Activated T-cell treated with anti-CD3 and anti-CD28 coated beads for 4 hours (primary cell): ENCODE measurements at regions not wholly inside any gene's neighbourhood (a gene's known extent, or its start where the extent isn't known, plus 50 kb on each side); places are given as distances from the start of the nearest gene placed in this dataset.
"Not testable (repeated sequence)": the region's sequence is repeated elsewhere in the genome, so short reads cannot be mapped to it uniquely, and the experiment has no call there.

Experiments
- DNase-seq: peaks from one replicate; pipeline ENCODE4 v3.0.0-alpha.2; 2020

DNA sequence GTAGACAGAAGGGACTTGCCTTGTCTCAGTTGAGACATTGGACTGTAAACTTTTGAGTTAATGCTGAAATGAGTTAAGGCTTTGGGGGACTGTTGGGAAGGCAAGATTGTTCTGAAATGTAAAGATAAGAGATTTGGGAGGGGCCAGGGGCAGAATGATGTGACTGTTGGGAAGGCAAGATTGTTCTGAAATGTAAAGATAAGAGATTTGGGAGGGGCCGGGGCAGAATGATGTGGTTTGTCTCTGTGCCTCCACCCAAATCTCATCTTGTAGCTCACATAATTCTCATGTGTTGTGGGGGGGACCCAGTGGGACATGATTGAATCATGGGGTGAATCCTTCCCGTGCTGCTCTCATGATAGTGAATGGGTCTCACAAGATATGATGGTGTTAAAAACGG, 1217.1 kb downstream of the GALC start:
- not testable (repeated sequence) for DNase-seq

DNA sequence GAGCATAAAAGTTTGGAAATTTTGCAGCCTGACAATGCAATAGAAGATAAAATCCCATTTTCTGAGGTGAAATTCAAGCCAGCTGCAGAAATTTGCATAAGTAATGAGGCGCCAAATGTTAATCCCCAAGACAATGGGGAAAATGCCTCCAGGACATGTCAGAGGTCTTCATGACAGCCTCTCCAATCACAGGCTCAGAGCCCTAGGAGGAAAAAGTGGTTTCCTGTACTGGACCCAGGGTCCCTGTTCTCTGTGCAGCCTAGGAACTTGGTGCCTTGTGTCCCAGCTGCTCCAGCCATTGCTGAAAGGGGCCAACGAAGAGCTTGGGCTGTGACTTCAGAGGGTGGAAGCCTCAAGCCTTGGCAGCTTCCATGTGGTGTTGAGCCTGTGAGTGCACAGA, 1218.1 kb downstream of the GALC start:
- DNase-seq, result no peak

DNA sequence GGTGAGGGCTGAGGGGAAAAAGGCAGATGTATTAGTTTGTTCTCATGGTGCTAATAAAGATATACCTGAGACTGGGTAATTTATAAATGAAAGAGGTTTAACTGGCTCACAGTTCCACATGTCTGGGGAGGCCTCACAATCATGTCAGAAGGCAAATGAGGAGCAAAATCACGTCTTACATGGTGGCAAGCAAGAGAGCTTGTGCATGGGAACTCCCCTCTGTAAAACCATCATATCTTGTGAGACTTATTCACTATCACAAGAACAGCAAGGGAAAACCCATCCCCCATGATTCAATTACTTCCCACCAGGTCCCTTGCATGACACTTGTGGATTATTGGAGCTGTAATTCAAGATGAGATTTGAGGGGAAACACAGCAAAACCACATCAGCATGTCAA, 1220.9 kb downstream of the GALC start:
- DNase-seq, result no peak

DNA sequence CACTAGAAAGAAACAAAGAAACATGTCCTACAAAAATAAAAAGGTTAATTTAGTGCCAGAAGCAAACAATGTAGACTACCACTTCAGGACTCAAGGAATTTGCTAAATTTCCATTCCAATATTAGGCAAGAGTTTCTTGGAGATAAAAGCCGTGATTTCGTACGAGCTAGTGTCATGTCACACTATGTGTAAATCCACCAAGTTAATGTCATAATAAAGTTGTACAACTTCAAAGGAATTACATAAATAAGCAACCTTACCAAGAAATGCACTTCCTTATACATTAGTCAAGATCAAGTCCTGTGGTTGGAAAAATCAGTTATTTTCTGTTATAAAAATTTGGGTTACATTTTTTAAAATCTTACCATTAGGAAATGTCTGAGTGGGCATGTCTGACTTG, 1222.8 kb downstream of the GALC start:
- DNase-seq, result no peak

DNA sequence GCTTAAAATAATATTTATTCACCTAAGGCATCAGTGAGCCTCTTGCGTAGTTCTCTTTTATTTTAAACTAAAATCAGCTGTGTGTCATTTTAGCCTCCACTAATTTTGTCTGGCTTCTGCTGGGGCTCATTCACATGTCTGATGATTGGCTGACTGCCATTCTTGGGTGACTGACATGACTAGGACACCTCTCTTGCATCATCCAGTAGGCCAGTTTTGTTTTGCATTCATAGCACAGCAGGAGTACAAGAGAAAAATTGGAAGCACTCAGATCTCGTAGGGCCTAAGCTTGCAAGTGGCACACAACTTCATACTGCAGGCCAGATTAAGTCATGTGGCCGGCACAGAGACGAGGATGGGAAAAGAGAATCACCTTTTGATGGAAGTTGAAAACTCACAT, 1226.5 kb downstream of the GALC start:
- no peak for DNase-seq

DNA sequence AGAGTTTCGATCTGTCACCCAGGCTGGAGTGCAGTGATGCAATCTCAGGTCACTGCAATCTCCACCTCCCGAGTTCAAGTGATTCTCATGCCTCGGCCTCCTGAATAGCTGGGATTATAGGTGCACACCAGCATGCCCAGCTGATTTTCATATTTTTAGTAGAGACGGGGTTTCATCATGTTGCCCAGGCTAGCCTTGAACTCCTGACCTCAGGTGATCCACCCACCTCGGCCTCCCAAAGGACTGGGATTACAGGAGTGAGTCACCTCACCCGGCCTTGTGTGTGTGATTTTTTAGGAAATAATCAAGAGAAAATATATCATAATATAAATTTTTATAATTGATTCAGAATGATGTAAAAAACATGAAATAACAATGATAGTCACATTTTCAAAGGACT, 1231.4 kb downstream of the GALC start:
- no peak for DNase-seq

DNA sequence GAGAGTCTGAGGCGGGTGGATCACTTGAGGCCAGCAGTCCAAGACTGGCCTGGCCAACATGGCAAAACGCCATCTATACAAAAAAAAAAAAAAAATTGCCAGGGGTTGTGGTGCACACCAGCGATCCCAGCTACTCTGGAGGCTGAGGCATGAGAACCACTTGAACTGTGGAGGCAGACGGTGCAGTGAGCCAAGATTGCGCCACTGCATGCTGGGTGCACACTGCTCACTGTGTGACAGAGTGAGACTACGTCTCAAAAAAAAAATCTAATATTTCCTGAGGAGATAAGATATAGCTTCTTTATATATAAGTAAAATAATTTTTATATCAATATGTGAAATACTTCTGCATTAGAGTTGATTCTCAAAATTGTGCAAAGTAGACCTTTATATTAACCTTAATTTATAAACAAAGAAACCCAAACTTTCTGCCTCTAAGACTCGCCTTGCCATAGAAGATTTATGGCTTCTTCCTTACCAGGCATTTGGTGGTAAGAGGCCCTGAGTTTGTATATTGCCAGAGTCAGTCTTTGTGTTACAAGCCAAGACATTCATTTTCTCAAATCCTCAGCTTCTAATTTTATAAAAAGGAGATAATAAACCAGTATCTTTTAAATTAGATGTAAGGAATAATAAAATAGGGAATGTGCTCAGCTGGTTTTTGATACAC, 1226.7 kb downstream of the FLRT2 start:
- no peak for DNase-seq

DNA sequence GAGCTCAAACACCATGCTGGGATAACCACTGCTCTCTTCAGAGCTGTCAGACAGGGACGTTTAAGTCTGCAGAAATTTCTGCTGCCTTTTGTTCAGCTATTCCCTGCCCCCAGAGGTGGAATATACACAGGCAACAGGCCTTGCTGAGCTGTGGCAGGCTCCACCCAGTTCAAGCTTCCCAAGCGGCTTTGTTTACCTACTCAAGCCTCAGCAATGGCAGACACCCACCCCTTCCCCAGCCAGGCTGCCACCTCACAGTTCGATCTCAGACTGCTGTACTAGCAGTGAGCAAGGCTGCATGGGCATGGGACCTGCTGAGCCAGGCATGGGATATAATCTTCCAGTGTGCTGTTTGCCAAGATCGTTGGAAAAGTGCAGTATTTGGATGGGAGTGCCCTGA, 1220.5 kb downstream of the FLRT2 start:
- DNase-seq, result not testable (repeated sequence)

DNA sequence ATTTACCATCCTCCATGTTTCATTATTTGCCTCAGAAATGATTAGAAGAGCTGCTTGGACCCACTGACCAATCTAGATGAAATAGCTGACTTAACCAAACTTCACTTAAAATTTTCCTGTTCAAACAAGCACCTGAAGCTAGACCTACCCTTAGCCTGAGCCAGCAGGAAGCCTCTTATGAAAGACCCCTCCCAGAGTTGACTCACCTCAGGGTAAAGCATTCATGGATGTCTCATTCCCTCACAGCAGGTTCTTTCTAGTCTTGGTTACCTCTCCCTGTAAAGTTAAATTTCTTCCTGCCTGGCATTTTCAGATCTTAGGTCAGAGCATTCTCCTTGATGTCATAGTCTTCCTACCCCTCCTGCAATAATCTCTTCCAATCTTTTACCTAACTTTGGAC, 1209.8 kb downstream of the FLRT2 start:
- DNase-seq, result no peak

DNA sequence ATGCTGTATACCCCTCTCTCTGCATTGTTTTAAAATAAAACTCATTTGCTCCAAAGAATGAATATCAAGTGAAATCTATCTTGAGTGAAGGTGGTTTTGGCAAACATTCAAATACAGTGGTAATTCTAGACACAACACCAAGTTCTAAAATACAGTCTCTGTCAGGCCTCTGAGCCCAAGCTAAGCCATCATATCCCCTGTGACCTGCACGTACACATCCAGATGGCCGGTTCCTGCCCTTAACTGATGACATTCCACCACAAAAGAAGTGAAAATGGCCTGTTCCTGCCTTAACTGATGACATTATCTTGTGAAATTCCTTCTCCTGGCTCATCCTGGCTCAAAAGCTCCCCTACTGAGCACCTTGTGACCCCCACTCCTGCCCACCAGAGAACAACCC, 1201.5 kb downstream of the FLRT2 start:
- DNase-seq, result not testable (repeated sequence)

DNA sequence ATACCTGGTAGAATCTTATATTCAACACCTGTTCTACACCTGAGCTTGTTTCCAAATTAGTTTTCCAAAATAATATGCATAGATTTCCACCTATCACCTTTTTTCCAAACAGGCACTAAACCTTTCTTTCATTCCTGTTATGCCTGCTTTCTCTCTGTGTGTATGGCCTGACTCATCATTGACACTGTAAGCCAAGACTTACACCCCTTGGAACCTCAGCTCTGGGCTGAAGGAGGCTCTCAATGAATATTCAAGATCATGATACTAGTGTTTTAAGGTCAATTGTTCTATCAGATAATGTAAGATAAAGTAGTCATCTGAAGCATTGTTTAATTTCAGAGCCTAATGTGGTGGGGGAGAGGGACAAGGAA, 1193.3 kb downstream of the FLRT2 start:
- no peak for DNase-seq

DNA sequence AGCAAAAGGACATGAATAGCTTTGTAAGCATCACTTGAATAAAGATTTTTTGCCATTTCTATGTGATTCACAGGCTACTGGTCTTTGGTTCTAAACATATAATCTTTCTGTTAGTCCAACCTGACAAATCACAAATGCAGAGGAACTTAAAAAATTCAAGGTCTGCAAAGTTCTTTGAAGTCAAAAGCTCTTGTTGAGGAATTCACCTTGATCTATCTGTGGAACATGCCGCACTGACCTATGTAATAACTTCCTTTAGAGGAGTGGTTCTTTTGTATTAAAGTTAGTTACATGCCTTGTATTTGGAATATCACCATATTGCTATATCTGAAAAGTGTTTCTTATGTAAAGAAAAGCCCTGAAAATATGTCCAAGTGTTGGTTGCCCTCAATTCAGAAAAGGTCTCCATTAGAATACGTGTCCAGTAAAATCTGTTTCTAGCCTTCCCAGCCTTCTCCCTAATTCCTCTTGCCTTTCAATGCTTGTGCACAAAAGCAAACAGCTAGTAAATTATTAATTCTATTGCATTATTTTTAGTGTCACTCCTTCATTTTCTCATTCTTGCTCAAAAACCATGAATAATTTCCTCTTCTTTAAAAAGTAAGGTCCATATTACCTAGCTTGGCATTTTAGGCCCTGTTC, 1192.8 kb downstream of the FLRT2 start:
- DNase-seq, result no peak

DNA sequence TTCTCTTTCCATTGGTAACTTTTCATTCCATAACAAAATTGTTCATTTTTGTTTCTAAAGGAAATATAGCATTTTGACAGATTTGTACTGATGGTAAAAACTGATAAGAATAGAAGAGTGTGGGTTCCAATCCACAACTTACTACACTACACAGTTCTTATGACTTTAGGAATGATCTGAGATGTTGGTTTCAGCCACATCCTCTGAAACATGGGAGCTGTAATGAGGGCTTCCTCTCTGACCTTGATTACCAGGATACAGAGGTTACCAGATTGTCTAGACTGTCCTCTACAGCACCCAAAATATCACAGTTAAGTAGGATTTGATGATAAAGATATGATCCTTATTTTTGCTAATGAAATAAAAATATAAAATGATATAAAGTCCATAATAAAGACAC, 1184.6 kb downstream of the FLRT2 start:
- DNase-seq, result no peak

DNA sequence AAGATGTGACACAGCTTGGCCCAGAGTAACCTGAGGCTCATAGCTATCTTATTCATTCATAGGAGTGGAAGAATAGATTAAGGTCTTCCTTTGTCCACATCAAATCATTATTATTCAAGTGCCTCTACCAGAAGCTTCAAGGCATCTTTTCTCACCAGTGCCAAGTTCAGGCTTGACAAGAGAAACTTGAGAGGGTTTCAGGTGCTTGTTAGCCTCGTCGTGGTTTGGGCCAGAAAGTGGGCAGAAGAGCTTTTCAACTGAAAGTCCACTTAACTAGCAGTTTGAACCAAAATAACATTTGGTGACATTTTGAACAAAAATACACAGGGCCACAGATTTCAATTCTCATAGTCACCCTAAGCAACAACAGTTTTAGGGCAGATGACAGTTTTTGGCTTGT, 1184.2 kb downstream of the FLRT2 start:
- no peak for DNase-seq

DNA sequence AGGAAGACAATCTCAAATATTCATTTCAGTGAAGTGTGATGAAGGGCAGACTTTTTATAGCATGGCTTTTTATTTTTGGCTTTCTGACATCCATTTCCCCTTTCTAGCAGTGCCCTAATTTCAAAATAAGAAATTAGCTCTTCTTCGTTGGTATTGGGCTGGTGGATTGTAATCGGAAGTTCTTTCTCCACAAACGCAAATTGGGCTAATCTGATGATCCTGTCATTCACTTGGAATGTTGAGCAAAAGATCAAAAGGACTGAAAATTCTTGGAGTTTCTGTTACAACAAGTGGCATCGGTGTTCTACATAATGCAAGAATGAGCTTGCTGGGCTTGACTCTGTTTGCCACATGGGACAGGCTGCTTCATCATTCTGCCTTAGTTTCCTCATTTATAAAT, 1182.8 kb downstream of the FLRT2 start:
- no peak for DNase-seq

DNA sequence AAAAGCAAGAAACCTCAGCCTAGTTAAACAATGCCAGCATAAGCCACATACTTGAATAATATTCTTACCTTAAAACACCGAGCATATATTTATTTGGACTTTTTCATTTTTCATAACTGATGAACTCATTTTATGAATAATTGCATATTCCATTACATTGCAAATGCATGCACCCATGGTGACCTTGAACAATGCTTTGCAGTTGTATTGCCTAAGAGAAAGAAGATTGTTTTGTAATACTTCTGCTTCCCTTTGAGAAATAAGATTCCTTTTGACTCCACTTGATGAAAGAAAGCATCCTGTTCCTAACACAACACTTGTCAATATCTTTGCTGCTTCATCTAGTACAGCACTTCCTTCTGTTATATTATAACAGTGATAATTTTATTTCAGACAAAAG, 1182.2 kb downstream of the FLRT2 start:
- no peak for DNase-seq

DNA sequence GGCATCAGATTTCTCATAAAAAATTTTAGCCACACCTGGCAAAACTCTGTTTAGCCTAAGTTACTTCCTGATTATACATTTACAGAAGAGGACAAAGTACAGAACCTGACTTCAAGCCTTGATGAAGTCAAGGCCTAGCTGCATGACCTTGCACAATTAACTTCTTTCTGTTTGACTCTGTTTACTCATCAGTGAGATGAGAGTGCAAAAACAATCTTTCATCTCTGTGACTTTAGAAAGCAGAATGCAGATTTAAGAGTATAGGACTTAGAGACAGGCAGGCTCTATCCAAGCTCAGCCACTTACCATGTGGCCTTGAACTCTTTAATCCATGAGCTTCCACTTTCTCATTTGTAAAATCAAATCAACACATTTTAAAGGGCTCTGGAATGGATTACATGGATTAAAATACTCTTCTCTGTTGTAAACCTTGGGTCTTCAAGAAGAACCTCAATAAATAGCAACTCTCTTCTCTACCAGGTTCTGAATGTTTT, 1178.9 kb downstream of the FLRT2 start:
- DNase-seq, result no peak

DNA sequence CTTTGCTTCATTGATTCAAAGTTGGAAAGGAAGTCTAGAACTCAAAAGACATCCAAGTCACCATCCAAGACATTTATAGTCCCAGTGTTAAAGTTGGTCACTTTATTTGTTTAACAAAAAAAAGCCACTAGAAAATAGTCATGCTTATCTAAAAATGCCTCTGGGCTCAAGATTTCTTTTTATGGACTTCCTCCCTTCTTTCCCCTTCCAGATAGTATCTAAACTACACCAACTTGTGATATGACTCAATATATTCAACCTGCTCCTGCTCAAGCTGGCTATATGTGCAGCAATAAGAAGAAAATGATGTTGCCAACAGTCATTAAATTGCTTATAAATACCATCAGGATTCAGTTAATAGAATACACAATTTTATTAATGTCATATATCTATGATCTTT, 1177.1 kb downstream of the FLRT2 start:
- DNase-seq, result no peak

DNA sequence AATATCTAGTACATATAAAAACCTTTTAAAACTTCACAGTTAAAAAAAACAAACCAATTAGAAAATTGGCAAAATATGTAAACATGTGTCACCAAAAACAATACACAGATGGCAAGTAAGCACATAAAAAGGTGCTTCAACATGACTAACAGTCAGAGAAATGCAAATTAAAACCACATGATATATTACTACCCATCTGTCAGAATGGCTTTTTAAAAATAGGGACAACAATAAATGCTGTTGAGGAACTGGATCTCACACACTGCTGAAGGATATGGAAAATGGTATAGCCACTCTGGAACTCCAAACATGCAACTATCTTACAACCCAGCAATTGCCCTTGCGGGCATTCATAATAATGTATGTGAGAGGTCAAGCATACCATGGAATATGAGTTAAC, 1153.6 kb downstream of the FLRT2 start:
- no peak for DNase-seq

DNA sequence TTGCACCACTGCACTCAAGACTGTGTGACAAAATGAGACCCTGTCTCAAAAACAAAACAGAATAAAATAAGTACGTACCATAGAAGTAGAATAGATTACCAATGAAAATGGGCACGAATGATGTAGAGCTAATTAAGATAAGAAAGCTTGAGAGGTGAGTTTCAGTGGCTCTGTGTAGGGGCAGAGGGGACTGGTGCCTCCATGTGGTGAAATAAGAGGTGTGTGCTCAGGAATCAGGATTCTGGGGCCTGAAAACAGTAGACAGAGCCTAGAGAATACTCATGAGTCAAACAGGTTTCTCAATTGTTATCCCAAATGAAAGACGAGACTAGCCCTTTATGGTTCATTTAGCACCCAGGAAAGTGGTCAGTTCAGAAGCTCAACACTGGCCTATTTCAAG, 1145.1 kb downstream of the FLRT2 start:
- no peak for DNase-seq

DNA sequence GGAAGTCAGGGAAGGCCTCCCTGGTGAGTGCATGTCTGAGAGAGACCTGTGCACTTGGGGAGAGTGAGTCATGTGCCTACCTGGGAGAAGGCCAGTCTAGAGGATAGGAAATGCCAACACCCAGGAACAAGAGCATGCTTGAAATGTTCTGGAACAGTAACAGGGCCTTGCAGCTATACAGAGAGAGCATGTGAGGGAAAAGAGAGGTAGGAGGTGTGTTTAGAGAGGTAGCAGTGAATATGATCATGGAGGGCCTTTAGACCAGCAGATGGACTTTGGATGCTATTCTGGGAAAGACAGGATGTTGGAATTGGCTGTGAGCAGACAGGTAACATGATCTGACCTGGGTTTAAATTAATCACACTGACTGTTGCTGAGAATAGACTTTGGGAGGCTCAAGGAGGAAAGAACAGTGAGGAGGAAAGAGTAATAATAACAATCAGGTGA, 1143.6 kb downstream of the FLRT2 start:
- no peak for DNase-seq

DNA sequence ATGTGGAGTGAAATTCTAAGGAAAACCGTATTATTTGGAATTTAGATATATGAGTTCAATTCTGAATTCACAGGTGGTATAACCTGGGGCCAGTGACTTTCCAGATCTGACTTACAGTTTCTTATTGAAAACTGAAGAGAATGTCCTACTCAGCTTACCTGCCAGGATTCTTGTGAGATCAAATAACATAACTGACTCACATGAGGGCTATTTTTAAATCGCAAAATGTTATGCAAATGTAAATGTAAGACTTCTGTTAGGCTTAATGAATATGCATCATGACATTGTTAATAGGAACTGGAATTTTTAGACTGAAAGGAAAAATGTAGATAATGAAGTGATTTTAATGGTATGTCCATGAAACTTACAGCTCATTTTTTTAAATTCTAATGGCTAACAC, 1142.1 kb downstream of the FLRT2 start:
- no peak for DNase-seq

DNA sequence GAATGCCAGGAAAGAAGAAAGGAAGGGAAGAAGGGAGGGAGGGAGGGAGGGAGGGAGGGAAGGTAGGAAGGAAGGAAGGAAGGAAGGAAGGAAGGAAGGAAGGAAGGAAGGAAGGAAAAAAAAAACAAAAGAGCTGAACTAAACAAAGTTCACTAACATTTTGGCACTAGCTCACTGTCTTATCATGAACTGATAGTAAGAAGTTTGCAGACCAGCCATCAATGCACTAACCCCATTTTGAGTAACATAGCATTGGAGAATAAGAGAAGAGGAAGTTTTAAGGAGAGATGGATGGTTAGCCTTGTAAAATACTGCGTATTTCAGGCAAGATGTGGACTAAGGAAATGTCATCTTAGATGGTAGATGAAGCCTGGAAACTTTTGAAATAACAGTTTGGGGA, 1136.0 kb downstream of the FLRT2 start:
- DNase-seq, result no peak

DNA sequence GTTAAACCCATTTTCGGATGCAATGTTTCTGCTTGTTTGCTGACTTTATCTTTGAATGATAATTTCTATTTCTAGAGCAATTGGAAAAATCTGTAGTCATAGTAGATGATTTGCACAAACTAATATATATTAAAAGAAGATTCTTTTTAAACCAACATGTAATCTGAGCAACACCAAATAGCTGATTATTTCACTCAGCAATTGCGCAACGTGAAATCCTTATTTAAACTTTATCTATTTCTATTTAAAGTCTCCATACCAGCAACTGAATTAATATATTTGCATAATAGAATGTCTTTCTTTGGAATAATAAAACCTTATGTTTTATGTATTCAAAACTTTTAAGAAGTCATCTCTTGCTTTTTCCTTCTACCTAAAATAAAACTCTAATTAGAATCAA, 1132.4 kb downstream of the FLRT2 start:
- no peak for DNase-seq

DNA sequence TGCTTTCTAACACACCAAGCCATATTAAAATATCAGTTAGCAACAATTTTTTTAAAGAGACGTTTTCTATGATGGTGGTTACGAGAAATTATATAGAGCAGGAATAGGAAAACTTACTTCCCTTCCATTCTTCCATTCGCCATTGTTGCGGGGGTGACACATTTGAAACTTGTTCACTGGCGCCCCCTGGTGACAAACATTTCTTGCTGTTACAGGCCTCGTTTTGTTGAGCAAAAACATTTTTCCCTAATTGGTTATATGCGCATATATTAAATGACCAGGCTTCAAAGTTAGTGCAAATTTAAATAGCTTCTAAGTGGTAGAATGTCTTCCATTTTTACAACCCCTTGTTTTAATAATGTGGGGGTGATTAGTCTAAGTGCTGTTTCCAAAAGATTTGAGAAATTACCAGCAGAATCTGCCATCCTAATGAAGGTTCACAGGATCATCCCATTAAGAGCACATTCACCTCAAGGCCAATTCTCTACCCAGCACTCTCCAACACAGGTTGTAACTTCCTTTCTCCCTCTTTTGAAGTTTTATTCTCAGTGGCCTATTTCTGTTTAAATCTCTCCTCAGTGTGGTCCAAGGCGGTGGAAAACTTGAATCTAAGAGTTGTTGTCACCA, 1124.7 kb downstream of the FLRT2 start:
- no peak for DNase-seq
